ENCODE measurements at regions not wholly inside any gene's neighbourhood (a gene's known extent, or its start where the extent isn't known, plus 50 kb on each side); places are given as distances from the start of the nearest gene placed in this dataset.

GRCh38 chr9:96068511-96068910 is 193.0 kb downstream of the ERCC6L2 start:
- TF ChIP-seq FOXP2 (optimal IDR thresholded peaks at IDR 0.05; ENCODE audit: borderline replicate concordance, extremely low read depth, extremely low read length, insufficient read depth) (no peak), REST (IDR thresholded peaks at IDR 0.05; ENCODE audit: insufficient read depth in 1 of 2, low read depth in 2 of 2, low read length in 2 of 2) (no peak), POLR2AphosphoS5 (IDR thresholded peaks at IDR 0.05; ENCODE audit: low read depth, low read length) (no peak)

GRCh38 chr9:96067600-96067999 is 192.1 kb downstream of the ERCC6L2 start:
- TF ChIP-seq REST (IDR thresholded peaks at IDR 0.05; ENCODE audit: insufficient read depth in 1 of 2, low read depth in 2 of 2, low read length in 2 of 2) (no peak), TAF1 (IDR thresholded peaks at IDR 0.05; ENCODE audit: borderline replicate concordance, insufficient read depth, low read length) (no peak), FOXP2 (optimal IDR thresholded peaks at IDR 0.05; ENCODE audit: borderline replicate concordance, extremely low read depth, extremely low read length, insufficient read depth) (no peak), POLR2AphosphoS5 (IDR thresholded peaks at IDR 0.05; ENCODE audit: low read depth, low read length) (no peak)

GRCh38 chr9:96067004-96067403 is 191.5 kb downstream of the ERCC6L2 start:
- TF ChIP-seq SIN3A (IDR thresholded peaks at IDR 0.05; ENCODE audit: borderline replicate concordance, insufficient read depth, low read length) (no peak), REST (IDR thresholded peaks at IDR 0.05; ENCODE audit: insufficient read depth in 1 of 2, low read depth in 2 of 2, low read length in 2 of 2) (no peak), FOXP2 (optimal IDR thresholded peaks at IDR 0.05; ENCODE audit: borderline replicate concordance, extremely low read depth, extremely low read length, insufficient read depth) (no peak), POLR2AphosphoS5 (IDR thresholded peaks at IDR 0.05; ENCODE audit: low read depth, low read length) (no peak), TAF1 (IDR thresholded peaks at IDR 0.05; ENCODE audit: borderline replicate concordance, insufficient read depth, low read length) (no peak)

- TF ChIP-seq FOXP2 (optimal IDR thresholded peaks at IDR 0.05; ENCODE audit: borderline replicate concordance, extremely low read depth, extremely low read length, insufficient read depth) (no peak), POLR2AphosphoS5 (IDR thresholded peaks at IDR 0.05; ENCODE audit: low read depth, low read length) (no peak), REST (IDR thresholded peaks at IDR 0.05; ENCODE audit: insufficient read depth in 1 of 2, low read depth in 2 of 2, low read length in 2 of 2) (no peak), TAF1 (IDR thresholded peaks at IDR 0.05; ENCODE audit: borderline replicate concordance, insufficient read depth, low read length) (no peak), SIN3A (IDR thresholded peaks at IDR 0.05; ENCODE audit: borderline replicate concordance, insufficient read depth, low read length) (no peak)
Observed at GRCh38 chr9:96065482-96066251, 190.2 kb downstream of the ERCC6L2 start.

Data from PFSK-1 (cell line).